Activated CD4-positive, alpha-beta T cell treated with anti-CD3 and anti-CD28 coated beads for 48 hours (primary cell): ENCODE measurements at regions not wholly inside any gene's neighbourhood (a gene's known extent, or its start where the extent isn't known, plus 50 kb on each side); places are given as distances from the start of the nearest gene placed in this dataset.
A peak's percentile ranks its signal among the peaks of the same experiment; 100 is the strongest.

Experiments
- DNase-seq: peaks from one replicate; pipeline ENCODE4 v3.0.0-alpha.2; 2020

DNA sequence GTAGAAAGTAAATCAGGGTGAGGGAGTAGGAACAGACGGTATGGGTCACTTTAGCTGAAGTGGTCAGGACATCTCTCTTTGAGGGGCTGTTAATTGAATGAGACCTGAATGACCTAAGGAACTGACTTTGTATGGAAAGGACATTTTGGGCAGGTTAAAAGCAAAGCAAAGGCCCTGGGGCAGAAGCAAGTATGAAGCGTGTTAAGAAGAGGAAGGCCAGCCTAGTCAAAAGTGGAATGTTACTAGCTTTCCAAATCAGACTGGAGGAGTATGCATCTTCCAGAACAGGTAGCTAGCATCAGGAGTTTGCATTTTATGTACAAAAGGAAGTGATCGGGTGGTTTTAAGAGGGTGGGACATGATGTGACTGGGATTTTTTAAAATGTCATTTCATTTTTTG lies 70.9 kb upstream of the PCGF5 start:
- no peak for DNase-seq

DNA sequence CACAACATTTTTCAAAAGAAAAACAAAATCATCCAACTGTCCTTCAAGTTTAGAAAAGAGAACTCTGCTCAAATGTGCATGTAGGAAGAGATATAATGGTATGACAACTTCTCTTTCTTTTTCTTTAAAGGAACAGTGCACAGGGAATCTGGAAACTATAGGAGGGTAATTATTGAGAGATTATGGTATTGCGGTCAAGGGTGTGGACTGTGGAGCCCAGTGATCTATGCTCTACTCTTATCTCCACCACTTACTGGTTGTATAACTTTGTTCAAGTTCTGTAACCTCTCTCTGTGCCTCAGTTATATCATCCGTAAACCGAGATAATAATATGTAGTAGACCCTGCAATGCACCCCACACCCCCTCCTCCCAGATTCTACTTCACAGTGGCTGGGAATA lies 69.8 kb upstream of the PCGF5 start:
- DNase-seq = no peak

DNA sequence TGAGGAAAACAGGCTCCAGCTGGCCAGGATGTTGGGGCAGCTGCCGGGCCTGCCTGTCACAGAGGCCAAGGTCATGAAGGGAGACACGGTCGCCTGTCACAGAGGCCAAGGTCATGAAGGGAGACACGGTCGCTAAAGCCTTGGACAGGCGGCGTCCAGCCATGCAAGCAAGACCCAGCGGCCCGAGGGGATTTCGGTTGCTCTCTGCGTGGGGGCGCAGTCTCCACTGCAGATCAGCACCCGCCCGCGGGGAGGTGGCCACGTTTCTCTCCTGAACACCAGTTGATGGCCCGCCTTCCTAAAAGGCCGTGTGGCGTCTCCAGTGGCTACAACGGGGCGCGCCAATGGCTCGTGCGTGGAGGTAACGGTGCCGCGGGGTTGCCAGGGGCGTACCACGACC lies 67.0 kb upstream of the PCGF5 start:
- DNase-seq = no peak

GRCh38 chr10:91154842-91155241 lies 65.6 kb upstream of the PCGF5 start:
- no peak for DNase-seq

DNA sequence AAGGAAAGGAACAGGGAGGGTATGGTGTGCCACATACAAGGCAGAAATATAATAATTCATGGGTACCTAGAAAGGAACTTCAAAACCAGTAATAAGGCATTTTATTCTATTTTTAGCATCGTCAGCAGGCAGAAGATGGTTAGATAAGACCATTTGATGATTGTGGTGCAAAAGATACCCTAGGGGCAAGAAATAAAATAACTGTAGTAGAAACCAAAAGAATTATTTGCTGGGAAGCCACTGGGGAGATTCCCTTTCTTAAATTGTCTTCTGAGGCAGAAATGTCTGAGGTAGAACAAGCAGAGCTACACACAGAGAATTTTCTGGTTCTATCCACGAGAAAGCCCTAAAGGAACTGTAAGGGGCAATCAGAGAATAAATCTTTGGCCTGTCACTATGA lies 64.3 kb upstream of the PCGF5 start:
- DNase-seq = no peak

- no peak for DNase-seq
Measured at GRCh38 chr10:91159254-91159783, 61.1 kb upstream of the PCGF5 start.

- DNase-seq = peak; percentile 37
Measured at GRCh38 chr10:91162050-91162494, 58.4 kb upstream of the PCGF5 start.

DNA sequence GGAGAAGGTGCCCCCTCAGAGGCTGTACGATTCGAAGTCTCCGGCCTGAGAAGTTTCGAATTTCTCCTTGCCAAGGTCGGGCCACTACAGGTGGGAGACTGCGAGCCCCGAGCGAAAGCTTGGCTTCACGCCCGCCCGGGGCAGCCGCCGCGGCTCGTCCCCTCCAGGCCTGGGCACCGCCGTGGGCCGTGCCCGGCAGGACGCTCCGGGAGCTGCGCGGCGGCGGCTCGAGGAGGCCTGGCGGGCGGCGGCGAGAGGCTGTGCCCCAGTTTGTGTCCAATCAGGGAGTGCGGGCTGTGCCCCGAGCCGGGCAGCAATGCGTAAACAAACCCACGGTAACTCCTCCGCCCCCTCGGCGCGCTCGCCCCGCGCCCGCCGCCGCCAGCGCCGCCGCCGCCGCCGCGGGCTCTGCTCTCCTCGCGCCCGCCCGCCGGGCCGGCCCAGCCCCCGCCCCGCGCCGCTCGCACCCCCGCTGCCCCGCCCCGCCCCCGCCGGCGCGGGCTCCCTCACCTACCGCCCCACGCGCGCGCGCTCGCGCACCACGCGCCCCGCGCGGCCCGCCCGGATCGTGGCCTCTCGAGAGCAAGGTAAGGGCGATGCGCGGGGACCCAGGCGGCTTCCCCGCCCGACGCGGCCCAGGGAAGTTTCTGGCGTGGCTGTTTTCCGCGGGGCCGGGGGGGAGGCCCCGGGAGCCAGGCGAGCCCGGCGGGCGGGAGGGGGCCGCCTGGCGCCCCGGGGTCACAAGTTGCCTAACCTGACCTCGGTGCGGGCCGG lies 57.8 kb upstream of the PCGF5 start:
- peak; percentile 68 for DNase-seq

GRCh38 chr10:91163269-91163868 lies 57.1 kb upstream of the PCGF5 start:
- DNase-seq = peak; percentile 78

DNA sequence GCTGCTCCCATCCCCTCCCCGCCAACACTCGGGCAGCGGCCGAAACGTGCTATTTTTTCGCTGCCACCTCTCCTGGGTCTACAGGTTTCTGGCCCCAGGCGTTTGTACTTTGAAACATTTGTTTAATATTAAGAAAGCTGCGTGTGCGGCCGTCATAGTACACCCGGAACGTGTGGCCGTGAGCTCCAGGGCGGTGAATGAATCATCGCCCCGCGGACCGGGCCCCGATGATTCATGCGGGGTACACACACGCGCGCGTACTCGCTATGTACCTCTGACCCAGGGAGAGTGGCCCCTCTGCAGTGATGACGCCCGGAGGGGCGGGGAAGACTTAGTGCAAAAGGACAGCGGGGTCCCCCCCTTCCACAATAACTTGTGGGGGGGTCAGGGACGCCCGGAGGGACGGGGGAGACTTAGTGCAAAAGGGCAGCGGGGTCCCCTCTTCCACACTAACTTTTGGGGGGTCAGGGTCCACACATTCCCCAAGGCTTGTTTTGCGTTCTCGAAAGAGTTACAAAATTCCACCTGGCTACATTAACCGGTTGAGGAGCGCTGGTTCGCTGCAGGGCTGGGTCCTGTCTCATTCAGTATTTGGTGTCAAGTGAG lies 56.5 kb upstream of the PCGF5 start:
- peak; percentile 83 for DNase-seq

DNA sequence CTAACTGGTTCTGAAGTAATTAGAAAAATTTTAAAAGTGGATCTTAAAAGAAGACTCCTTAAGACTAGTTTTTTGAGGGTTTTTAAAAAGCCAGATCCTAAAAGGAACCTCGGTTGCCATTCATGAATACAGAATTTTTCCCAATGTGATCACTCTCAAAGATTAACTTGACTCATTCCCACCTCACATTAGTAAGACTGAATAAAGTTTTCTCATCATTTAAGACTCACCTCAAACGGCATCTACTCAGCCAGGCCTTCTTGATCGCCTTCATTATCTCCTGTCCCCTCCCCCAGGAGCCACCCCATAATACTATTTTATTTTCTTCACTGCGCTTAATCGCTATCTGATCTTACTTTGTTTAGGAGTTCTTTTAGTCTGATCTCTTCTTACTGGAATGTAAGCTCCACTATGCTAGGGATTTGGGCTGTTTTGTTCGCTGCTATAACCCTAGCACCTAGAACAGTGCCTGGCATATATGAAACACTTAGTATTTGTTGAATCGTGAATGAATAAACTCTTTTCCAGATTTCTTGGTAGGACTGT lies 55.9 kb upstream of the PCGF5 start:
- no peak for DNase-seq

- no peak for DNase-seq
Measured at GRCh38 chr10:91167406-91167805, 53.1 kb upstream of the PCGF5 start.

- no peak for DNase-seq
Measured at GRCh38 chr10:91170418-91170817, 50.0 kb upstream of the PCGF5 start.
